ENCODE measurements at regions not wholly inside any gene's neighbourhood (a gene's known extent, or its start where the extent isn't known, plus 50 kb on each side); places are given as distances from the start of the nearest gene placed in this dataset.

- DNase-seq (ENCODE audit: low spot score): no peak
Measured at GRCh38 chr15:39153058-39153714, 427.7 kb upstream of the THBS1 start.

DNA sequence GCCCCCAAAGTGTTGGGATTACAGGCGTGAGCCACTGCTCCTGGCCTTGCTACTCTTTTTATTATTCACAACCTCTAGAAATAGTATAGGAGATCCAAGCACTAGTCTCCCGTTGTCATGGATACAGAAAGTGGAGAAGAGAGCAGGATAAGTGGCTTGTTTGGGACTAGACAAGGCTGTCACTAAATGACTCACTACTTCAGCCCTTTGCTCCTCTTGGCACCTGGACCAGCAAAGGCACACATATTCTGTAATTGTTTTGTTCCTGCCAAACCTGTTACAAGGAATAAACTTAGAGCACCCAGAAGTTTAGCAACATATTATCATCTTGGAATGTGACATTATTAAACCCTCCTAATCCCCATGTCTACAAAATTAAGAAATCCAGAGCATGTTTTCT, 427.2 kb upstream of the THBS1 start:
- no peak for DNase-seq (ENCODE audit: low spot score)

DNA sequence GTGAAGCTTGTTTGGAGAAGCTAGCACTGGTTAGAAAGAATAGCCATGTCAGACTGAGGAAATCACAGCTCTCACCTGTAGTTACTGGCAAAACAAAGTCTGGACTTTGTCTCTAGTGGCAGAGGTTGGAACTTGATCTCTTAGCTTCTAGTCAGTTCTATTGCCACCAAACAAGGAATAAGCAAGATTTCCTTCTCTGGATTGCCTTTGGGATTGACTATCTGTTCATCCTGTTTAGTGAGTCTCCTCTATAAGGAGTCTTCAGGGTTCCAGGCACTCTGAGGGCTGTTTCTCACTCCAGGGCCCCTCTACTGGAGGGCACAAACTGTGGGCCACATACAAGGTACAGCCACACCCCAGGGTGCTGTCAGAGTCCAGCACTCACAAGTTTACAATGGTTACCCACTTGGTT, 426.6 kb upstream of the THBS1 start:
- DNase-seq (ENCODE audit: low spot score): no peak

DNA sequence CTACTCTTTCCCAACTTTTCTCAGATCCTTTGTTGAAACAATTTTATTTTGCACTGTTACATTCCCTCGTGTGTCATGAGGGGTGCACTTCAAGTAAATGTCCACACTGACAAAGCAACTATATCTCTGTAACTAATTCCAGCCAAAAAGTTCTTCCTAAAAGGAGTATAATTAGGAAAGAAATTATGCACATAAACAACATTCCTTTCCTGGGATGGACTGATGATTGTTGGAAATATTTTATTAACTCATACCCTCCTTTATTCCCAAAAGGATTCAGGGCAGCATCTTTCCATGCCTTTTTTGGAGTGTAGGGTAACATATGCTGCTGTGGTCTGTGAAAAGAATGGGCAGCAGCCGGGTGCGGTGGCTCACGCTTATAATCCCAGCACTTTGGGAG, 426.1 kb upstream of the THBS1 start:
- DNase-seq (ENCODE audit: low spot score): no peak

DNA sequence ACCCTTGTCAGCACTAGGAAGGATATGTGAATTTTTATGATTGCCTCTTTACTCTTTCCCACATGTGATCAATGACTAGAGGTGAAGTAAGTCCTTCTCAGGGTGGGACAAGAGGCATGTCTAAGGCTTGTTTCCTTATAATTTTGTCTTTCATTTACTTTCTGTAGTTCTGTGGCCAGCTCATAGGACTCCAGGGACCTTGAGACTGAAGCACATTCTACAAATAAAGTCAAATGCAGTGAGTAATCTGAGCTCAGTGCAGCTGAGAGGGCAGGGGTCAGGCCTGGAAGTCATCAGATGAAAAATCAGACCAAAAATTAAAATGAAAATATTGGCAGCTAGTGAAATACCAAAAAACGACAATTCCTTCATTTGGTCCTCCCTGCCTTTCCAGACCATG, 424.7 kb upstream of the THBS1 start:
- DNase-seq (ENCODE audit: low spot score): no peak

DNA sequence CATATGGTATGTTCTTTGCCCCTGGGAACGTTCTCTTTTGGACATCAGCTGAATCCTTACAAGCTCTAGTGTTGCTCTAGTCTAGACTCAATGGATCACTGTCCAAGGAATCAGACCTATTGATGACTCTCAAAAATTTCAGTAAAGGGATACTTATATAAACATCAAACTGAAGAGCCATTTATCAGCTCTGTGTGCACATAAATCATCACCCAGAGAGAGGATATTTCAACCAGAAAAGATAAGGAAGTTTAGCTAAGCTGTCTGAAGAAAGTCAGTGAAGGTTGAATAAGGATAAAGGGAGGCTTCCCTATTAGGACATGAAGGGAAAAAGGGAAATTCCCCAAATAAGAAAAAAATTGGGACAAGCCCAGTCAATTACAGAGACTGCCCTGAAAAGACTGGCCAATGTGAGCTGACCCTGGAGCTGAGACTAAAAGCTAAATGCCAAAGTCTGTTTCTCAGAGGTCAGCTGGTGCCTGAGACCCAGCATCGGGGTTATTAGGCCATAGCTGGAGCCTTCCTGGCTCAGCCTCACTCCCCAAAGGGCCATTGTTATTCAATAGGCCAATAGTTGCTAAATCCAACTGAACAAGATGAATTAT, 424.1 kb upstream of the THBS1 start:
- DNase-seq (ENCODE audit: low spot score): no peak

DNA sequence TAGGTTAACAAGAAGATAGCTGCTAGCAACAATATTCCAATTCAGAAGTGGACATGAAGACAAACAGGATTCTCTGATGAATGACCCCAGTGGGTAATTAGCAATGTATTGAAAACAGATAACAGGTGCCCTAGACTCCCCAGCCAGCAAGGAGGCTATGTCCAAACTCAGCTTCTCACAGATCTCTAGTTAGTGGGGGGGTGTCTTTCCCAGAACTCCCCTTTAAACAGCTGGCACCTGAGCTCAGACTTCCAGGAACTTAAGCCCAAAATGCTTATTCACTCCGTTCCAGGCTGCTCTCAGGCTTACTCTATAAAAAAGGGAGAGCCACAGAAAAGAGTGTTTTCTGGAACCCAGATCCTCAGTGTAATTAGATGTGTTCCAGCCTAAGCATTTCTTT, 423.0 kb upstream of the THBS1 start:
- DNase-seq (ENCODE audit: low spot score): no peak

DNA sequence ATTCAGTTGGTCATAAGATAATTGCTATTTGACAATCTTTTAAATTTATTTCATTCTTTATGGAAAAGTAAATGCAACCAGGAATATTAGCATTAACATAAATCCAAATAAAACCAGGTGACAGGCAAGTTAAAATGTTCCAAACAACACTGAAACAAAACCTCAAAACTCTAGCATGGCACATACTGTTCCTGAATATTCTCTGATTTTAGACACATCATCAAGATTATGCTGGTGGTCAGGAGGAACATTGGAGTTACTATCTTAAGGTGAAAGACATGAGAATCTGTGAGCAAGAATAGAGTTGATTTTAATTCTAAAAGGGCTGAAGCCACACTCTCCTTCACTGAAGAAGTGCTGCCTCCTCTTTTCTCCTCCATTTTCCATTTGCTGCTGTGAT, 421.0 kb upstream of the THBS1 start:
- no peak for DNase-seq (ENCODE audit: low spot score)

DNA sequence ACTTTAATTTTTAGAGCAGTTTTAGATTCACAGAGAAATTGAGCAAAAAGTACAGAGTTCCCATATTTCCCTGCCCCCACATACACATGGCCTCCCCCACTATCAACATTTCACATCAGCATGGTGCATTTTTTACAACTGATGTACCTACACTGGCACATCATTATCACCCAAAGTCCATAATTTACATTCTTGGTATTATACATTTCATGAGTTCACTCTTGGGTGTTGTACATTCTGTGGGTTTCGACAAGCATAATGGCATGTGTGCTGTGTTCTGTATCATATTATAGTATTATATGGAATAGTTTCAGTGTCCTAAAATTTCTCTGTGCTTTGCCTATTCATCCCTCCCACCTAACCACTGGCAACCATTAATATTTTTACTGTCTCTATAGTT, 419.8 kb upstream of the THBS1 start:
- no peak for DNase-seq (ENCODE audit: low spot score)

- DNase-seq (ENCODE audit: low spot score): no peak
Measured at GRCh38 chr15:39165020-39165706, 415.7 kb upstream of the THBS1 start.

DNA sequence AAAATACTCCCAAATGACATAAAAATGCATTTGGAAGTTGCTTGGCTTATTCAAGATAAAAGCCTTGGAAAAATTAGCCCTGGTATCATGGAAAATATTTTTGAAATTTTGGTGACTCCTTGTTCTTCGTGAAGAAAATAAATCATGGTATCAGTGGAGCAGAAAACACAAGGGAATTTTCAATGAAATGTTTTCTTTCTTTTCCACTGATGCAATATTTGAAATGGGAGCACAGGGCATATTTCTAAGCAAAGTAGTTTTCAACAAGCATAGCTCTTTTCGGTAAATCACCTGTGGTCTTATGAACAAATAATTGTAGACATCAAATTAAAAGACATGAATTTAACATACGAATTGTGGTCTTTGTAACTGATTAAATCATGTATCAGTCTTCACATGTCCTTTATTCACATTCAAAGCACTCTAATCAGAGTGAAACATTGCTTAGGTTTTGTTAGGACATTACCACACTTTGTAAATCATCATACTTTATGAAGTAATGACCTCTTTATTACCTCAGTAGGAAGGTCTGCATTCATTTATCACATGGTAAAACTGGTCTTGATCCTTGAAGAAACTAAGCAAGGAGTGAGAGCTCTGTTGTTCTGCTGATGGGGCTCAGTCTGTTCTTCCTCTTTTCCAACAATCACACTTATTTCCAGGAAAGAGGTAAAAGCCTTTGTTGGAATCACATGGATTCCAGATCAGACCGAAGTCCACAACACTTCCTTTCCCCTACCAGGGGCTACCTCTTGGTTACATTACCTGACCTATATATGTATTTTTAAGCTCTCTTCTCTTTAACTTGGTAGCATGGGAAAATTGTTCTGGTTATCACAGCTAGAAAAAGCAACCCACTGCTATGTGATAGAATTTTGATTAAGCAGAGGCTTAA, 413.5 kb upstream of the THBS1 start:
- no peak for DNase-seq (ENCODE audit: low spot score)

DNA sequence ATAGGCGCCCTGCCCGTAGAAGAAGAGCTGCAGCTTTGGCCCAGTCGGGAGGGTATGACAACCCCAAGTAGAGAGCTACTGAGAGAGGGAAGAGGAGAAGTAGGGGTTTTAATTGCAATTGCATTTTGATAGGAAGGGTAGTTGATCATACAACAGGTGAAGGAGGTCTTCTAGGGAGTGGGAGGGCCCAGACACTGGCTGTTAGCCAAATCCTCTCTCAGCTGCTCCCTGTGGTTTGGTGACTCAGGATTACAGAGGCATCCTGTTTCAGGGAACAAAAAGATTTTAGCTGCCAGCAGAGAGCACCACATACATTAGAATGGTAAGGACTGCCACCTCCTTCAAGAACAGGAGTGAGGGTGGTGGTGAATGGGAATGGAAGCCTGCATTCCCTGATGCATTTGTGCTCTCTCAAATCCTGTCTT, 408.9 kb upstream of the THBS1 start:
- DNase-seq (ENCODE audit: low spot score): peak; percentile 11

GRCh38 chr15:39172380-39173281, 408.2 kb upstream of the THBS1 start:
- no peak for DNase-seq (ENCODE audit: low spot score)

- no peak for DNase-seq (ENCODE audit: low spot score)
Measured at GRCh38 chr15:39173426-39173825, 407.5 kb upstream of the THBS1 start.

DNA sequence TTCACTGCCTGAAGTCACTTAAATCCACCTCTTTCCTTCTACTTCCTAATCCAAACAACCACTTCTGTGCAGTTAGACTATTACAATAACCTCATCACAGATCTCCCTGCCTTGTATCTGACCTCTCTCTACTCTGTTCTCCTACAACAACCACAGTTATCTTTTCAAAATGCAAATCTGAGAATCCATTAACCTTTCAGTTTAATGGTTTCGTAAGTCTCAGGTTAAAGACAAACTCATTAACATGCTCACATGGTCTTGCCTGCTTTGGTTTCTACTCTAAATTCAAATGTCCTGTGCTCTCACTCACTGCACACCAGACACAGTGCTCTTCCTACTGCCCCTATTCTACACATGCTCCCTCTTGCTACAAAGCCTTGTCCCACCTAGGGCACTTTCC, 406.5 kb upstream of the THBS1 start:
- DNase-seq (ENCODE audit: low spot score): no peak

DNA sequence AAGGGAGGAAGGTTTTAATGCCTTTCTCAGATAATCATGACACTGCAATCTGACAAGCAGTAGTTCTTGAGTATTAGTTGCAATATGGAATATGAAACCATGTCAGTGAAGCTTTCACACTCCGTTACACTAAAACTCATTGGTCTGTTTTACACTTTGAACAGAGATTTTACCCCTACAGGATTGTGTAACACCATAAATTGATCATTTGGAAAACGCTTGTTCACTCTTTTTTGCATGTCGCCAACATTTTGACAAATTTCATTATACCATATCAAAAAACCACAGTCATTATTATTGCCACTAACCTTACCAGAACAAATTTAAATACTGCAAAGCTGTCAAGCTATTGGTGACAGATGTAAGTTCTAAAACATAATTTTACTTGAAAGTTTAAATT, 404.8 kb upstream of the THBS1 start:
- DNase-seq (ENCODE audit: low spot score): no peak

DNA sequence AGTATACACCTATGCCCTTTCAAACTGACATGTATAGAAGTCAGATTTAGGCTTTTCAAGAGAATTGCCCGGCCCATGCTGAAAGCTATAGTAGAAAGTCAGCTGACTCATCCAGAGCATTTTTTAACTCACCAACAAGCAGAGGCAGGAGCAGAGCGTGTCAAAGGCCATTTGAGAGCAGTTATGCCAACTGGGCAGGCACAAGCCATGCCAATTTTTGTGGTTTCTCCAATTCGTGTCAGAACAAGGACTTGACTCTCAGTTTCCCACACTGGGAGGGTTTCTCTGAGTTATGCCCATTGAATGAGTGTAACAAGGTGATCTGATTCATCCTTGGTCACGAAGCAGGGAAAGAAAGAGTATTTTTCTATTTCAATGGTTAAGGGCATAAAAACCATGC, 403.3 kb upstream of the THBS1 start:
- DNase-seq (ENCODE audit: low spot score): no peak

GRCh38 chr15:39180030-39180429, 400.8 kb upstream of the THBS1 start:
- no peak for DNase-seq (ENCODE audit: low spot score)

- DNase-seq (ENCODE audit: low spot score): no peak
Measured at GRCh38 chr15:39180483-39180933, 400.4 kb upstream of the THBS1 start.

DNA sequence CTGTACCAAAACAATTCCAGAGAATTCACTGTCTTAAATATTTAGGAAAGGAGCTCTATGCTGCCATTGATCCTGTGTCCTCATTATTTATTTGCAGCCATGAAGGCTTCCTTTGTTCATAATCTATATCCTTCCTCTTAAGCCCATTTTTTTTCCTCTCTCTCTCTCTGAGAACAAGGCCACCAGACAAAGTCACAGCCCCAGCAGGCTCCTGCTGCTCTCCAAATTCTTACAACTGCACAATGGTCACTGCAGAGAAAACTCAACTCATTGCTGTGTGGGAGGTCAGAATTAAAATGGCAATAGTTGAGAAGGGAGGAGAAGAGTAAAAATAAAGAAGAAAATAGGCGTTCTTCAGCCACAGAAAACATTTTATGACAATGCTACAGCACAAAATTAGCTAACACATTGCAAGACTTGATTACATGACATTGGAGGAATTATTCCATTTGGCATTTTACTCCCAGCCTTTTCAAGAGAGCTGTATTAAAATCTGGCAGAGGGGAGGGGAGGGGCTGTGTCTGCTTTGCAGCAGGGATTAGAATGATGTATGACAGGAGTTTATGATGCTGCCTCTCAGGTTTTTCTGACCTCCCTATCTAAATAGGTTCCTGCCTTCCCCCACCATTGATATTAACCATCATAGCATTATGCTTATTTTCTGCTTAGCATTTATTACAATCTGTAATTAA, 399.7 kb upstream of the THBS1 start:
- no peak for DNase-seq (ENCODE audit: low spot score)

- no peak for DNase-seq (ENCODE audit: low spot score)
Measured at GRCh38 chr15:39181940-39182339, 398.9 kb upstream of the THBS1 start.
